Neural cell (in vitro differentiated cells): ENCODE measurements at regions not wholly inside any gene's neighbourhood (a gene's known extent, or its start where the extent isn't known, plus 50 kb on each side); places are given as distances from the start of the nearest gene placed in this dataset.

Source experiments
- H2AFZ ChIP-seq: fragments of 200-600, 300-800 bp; sonication (generic), shearing (Covaris generic); 2 replicates; pipeline ENCODE4 v1.6.0; 2014; ENCODE audit warnings: low read depth, mild to moderate bottlenecking, antibody characterized with exemption, low read length, moderate library complexity
- H3F3A ChIP-seq: fragments of 200-600 bp; shearing (Covaris generic); 2 replicates; pipeline ENCODE4 v1.6.1; 2016; ENCODE audit warnings: mild to moderate bottlenecking, moderate library complexity, mixed read lengths, antibody characterized with exemption, low read length; ENCODE audit not compliant: insufficient read depth, poor library complexity, severe bottlenecking
- H3K27ac ChIP-seq: fragments of 200-600, 300-800 bp; sonication (generic), shearing (Covaris generic); 2 replicates; pipeline ENCODE4 v1.5.1; 2014; ENCODE audit warnings: mild to moderate bottlenecking, low read length, moderate library complexity
- H3K27me3 ChIP-seq: fragments of 300-800, 200-600 bp; sonication (generic), shearing (Covaris generic); 2 replicates; pipeline ENCODE4 v1.6.0; 2014; ENCODE audit warnings: mild to moderate bottlenecking, low read depth, low read length, moderate library complexity; ENCODE audit not compliant: insufficient read depth
- H3K36me3 ChIP-seq: fragments of 300-800, 200-600 bp; sonication (generic), shearing (Covaris generic); 2 replicates; pipeline ENCODE4 v1.5.1; 2014; ENCODE audit warnings: mild to moderate bottlenecking, antibody characterized with exemption, low read length, moderate library complexity; ENCODE audit not compliant: insufficient read depth
- H3K4me2 ChIP-seq: fragments of 300-800, 200-600 bp; sonication (generic), shearing (Covaris generic); 2 replicates; pipeline ENCODE4 v1.6.0; 2014; ENCODE audit warnings: mild to moderate bottlenecking, low read length
- H3K4me3 ChIP-seq: fragments of 300-800, 200-600 bp; sonication (generic), shearing (Covaris generic); 2 replicates; pipeline ENCODE4 v1.5.1; 2014; ENCODE audit warnings: mild to moderate bottlenecking, low read length, moderate library complexity
- H3K79me2 ChIP-seq: fragments of 200-600 bp; shearing (Covaris generic); replicated peaks from 2 replicates; pipeline ENCODE4 v1.6.0; 2014; ENCODE audit warnings: mild to moderate bottlenecking, low read length, moderate library complexity; ENCODE audit not compliant: insufficient read depth
- H3K9ac ChIP-seq: fragments of 300-800, 200-600 bp; sonication (generic), shearing (Covaris generic); 2 replicates; pipeline ENCODE4 v1.6.1; 2016; ENCODE audit warnings: mild to moderate bottlenecking, low read length, mixed read lengths
- H3K9me2 ChIP-seq: fragments of 200-600 bp; shearing (Covaris generic); 2 replicates; pipeline ENCODE4 v1.6.1; 2016; ENCODE audit warnings: mild to moderate bottlenecking, low read length, mixed read lengths; ENCODE audit not compliant: insufficient read depth
- H3K9me3 ChIP-seq: fragments of 200-600, 300-800 bp; sonication (generic), shearing (Covaris generic); 2 replicates; pipeline ENCODE4 v1.6.1; 2016; ENCODE audit warnings: mild to moderate bottlenecking, mixed run types, low read length, moderate library complexity, mixed read lengths
- H4K20me1 ChIP-seq: fragments of 200-600 bp; shearing (Covaris generic); 2 replicates; pipeline ENCODE4 v1.6.1; 2016; ENCODE audit warnings: mild to moderate bottlenecking, mixed run types; ENCODE audit not compliant: insufficient read depth
- EP300 ChIP-seq: fragments of 450-650 bp; conservative IDR thresholded peaks from 2 replicates; pipeline ENCODE4 v1.6.1; 2014; ENCODE audit warnings: antibody characterized with exemption, mild to moderate bottlenecking, moderate library complexity; ENCODE audit not compliant: poor library complexity, severe bottlenecking
- EZH2 ChIP-seq: fragments of 200-600, 300-800 bp; shearing (Covaris generic), sonication (generic); IDR thresholded peaks from 2 replicates; pipeline ENCODE4 v1.6.1; 2014; ENCODE audit warnings: antibody characterized with exemption, low read length, borderline replicate concordance, mild to moderate bottlenecking; ENCODE audit not compliant: insufficient read depth, poor library complexity, severe bottlenecking
- MXI1 ChIP-seq: fragments of 450-650 bp; conservative IDR thresholded peaks from 2 replicates; pipeline ENCODE4 v1.6.1; 2014; ENCODE audit warnings: antibody characterized with exemption, mild to moderate bottlenecking; ENCODE audit not compliant: poor library complexity, severe bottlenecking
- POLR2AphosphoS5 ChIP-seq: IDR thresholded peaks from 2 replicates; pipeline ENCODE4 v1.6.1; 2012
- RAD21 ChIP-seq: fragments of 450-650 bp; conservative IDR thresholded peaks from 2 replicates; pipeline ENCODE4 v1.6.1; 2014; ENCODE audit warnings: antibody characterized with exemption, mild to moderate bottlenecking, moderate library complexity
- REST ChIP-seq: IDR thresholded peaks from 2 replicates; pipeline ENCODE4 v1.6.1; 2012; ENCODE audit warnings: borderline replicate concordance
- TAF1 ChIP-seq: IDR thresholded peaks from 2 replicates; pipeline ENCODE4 v1.6.1; 2012; ENCODE audit warnings: low read depth
- TF ChIP-seq, protein P1 (sequence below): fragments of 450-650 bp; IDR thresholded peaks from 2 replicates; pipeline ENCODE4 v1.5.1; 2014; ENCODE audit warnings: antibody characterized with exemption, mild to moderate bottlenecking, moderate library complexity; ENCODE audit not compliant: poor library complexity, severe bottlenecking

DNA sequence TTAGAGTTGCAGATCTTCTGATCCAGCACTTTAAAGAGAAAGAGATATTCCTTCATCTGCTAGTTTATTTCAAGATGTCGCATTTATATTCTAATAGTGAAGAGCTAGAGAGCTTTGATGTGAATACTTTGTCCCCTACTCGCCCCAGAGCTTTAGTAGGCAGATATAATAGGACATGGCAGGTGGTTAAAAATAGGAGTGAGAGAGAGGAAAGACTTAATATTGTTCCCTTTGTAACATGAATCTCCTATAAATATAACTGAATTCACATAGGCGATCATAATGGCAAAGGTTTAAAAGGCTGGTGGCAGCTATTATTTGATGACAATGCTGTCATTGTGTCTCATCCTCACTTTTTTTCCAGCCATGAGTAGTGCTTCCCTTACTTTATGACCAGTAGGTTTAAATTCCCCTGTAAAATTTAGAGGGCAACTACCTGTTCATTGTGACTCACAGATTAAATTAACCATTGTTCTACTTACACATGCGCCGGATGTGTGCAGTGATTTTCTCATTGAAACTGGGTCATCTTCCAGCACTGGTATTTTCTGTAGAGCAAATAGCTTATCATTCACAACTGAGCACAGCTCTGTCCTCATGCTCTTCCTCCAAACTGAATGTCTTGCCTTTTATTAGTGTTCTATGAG lies 906.7 kb upstream of the CELF2 start:
- Histone ChIP-seq H3K27ac (no peak overlapping the region), H3K9me2 (no peaks in the 10 kb centered on the region), H3K79me2 (no peaks in the 10 kb centered on the region), H3K4me3 (no peak overlapping the region), H3K9ac (no peak overlapping the region), H3K27me3 (no peaks in the 10 kb centered on the region), H3F3A (no peaks in the 10 kb centered on the region), H3K36me3 (no peaks in the 10 kb centered on the region), H3K4me2 (no peak overlapping the region), H2AFZ (no peak overlapping the region), H3K9me3 (no peaks in the 10 kb centered on the region), H4K20me1 (no peaks in the 10 kb centered on the region)
- TF ChIP-seq TAF1 (no peak), EP300 (peak; percentile 12)
- TF ChIP-seq, protein P1, sequence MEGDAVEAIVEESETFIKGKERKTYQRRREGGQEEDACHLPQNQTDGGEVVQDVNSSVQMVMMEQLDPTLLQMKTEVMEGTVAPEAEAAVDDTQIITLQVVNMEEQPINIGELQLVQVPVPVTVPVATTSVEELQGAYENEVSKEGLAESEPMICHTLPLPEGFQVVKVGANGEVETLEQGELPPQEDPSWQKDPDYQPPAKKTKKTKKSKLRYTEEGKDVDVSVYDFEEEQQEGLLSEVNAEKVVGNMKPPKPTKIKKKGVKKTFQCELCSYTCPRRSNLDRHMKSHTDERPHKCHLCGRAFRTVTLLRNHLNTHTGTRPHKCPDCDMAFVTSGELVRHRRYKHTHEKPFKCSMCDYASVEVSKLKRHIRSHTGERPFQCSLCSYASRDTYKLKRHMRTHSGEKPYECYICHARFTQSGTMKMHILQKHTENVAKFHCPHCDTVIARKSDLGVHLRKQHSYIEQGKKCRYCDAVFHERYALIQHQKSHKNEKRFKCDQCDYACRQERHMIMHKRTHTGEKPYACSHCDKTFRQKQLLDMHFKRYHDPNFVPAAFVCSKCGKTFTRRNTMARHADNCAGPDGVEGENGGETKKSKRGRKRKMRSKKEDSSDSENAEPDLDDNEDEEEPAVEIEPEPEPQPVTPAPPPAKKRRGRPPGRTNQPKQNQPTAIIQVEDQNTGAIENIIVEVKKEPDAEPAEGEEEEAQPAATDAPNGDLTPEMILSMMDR: no peak

DNA sequence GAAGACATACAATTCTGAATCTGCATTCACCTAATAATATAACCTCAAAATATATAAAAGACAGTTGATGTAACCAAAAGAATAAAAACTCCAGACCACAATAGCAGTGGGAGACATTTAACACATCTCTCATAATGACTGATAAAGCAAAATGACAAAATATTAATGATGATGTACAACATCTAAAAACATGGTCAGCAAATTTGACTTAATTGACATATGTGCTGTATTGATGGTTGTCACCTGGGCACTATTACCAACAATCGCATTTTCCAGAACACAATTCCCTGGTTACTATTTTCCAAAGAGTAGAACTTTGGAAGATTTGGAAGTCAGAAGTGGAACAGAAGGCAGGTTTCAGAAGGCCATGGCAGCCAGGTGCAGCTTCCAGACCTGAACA lies 899.5 kb upstream of the CELF2 start:
- TF ChIP-seq, protein P1: no peak
- TF ChIP-seq EZH2 (no peak), REST (no peak), RAD21 (no peak), TAF1 (no peak), MXI1 (no peak), EP300 (no peak), POLR2AphosphoS5 (no peak)
- no peaks in the 10 kb centered on the region for H3K79me2 ChIP-seq
- no peaks in the 10 kb centered on the region for H3K36me3 ChIP-seq
- H3F3A ChIP-seq: no peaks in the 10 kb centered on the region
- no peaks in the 10 kb centered on the region for H3K9me3 ChIP-seq
- no peaks in the 10 kb centered on the region for H3K27me3 ChIP-seq
- H3K4me3 ChIP-seq: no peak overlapping the region
- H3K9ac ChIP-seq: no peak overlapping the region
- H3K4me2 ChIP-seq: no peak overlapping the region
- no peak overlapping the region for H2AFZ ChIP-seq
- H3K27ac ChIP-seq: no peak overlapping the region
- no peaks in the 10 kb centered on the region for H3K9me2 ChIP-seq
- no peaks in the 10 kb centered on the region for H4K20me1 ChIP-seq
